22Rv1 (cell line): ENCODE measurements at regions not wholly inside any gene's neighbourhood (a gene's known extent, or its start where the extent isn't known, plus 50 kb on each side); places are given as distances from the start of the nearest gene placed in this dataset.

Experiments
- CTCF ChIP-seq: fragments of 450-650 bp; IDR thresholded peaks from 2 replicates; pipeline ENCODE4 v1.5.1; 2017; ENCODE audit warnings: mild to moderate bottlenecking
- ZFX ChIP-seq: fragments of 450-650 bp; IDR thresholded peaks from 2 replicates; pipeline ENCODE4 v1.6.1; 2017; ENCODE audit warnings: antibody characterized with exemption, borderline replicate concordance

DNA sequence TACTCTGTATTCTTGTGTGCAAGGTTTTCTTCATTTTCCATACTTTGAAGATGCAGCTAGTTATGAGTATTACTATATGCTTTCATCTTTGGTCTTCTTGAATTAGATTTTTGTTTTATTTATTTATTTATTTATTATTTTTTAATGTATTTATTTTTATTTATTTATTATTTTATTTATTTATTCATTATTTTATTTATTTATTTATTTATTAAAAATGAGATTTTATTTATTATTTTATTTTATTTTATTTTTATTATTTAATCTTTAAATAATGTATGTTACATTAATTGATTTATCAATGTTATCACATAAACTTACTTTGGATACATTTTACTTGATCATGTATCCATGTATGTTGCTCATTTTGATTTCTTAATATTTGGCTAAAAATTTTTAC is 132.3 kb upstream of the GALNT13 start:
- TF ChIP-seq CTCF (no peak), ZFX (no peak)
